OCI-LY7 (cell line): ENCODE measurements at regions not wholly inside any gene's neighbourhood (a gene's known extent, or its start where the extent isn't known, plus 50 kb on each side); places are given as distances from the start of the nearest gene placed in this dataset.
"Not testable (repeated sequence)": the region's sequence is repeated elsewhere in the genome, so short reads cannot be mapped to it uniquely, and the experiment has no call there.

Experiments used
- BruUV-seq: library from RNA; stranded (reverse); fragments of 400-500 nt; replicated peaks from 2 replicates; lab custom pipeline; 2021; lab: Mats Ljungman, UMichigan
- CTCF ChIA-PET: fragments of 300-600 bp; sonication (Branson Sonifier 250); formaldehyde crosslinking; loops from one replicate; lab custom pipeline; 2022; ENCODE audit warnings: antibody characterized with exemption; ENCODE audit not compliant: unreplicated experiment; lab: Charles Lee
- POLR2A ChIA-PET: fragments of 300-600 bp; sonication (Branson Sonifier 250); formaldehyde crosslinking; loops from one replicate; lab custom pipeline; 2022; ENCODE audit warnings: antibody characterized with exemption; lab: Charles Lee
- DNase-seq: peaks from one replicate; pipeline ENCODE4 v3.0.0-alpha.2; 2015; ENCODE audit warnings: low spot score
- H2AFZ ChIP-seq: fragments of 200-600 bp; sonication (generic), shearing (Covaris generic); 2 replicates; pipeline ENCODE4 v1.6.1; 2014; ENCODE audit warnings: mild to moderate bottlenecking, antibody characterized with exemption, low read length, moderate library complexity
- H3K27ac ChIP-seq: fragments of 200-600 bp; sonication (generic); 2 replicates; pipeline ENCODE4 v1.5.1; 2014; ENCODE audit warnings: mixed run types, low read depth, mild to moderate bottlenecking, moderate library complexity, low read length, inconsistent platforms; ENCODE audit not compliant: poor library complexity, severe bottlenecking
- H3K36me3 ChIP-seq: fragments of 200-600 bp; sonication (generic); 2 replicates; pipeline ENCODE4 v1.6.1; 2014; ENCODE audit warnings: mild to moderate bottlenecking, antibody characterized with exemption, low read length, moderate library complexity, mixed read lengths; ENCODE audit not compliant: insufficient read depth
- H3K4me1 ChIP-seq: fragments of 200-600 bp; sonication (generic); 2 replicates; pipeline ENCODE4 v1.5.1; 2014; ENCODE audit warnings: mild to moderate bottlenecking, low read length; ENCODE audit not compliant: insufficient read depth, poor library complexity, severe bottlenecking
- H3K4me2 ChIP-seq: fragments of 200-600 bp; sonication (generic); 2 replicates; pipeline ENCODE4 v1.6.1; 2014; ENCODE audit warnings: mild to moderate bottlenecking, low read length
- H3K4me3 ChIP-seq: fragments of 200-600 bp; sonication (generic); 2 replicates; pipeline ENCODE4 v1.5.1; 2014; ENCODE audit warnings: mild to moderate bottlenecking, low read depth, low read length; ENCODE audit not compliant: poor library complexity, severe bottlenecking
- H3K79me2 ChIP-seq: fragments of 200-600 bp; sonication (generic); 2 replicates; pipeline ENCODE4 v1.6.1; 2016; ENCODE audit warnings: low read depth, mild to moderate bottlenecking, low read length, moderate library complexity, mixed read lengths; ENCODE audit not compliant: insufficient read depth
- H3K9me2 ChIP-seq: fragments of 200-600 bp; sonication (generic); 2 replicates; pipeline ENCODE4 v1.6.1; 2016; ENCODE audit warnings: mild to moderate bottlenecking, low read length, mixed read lengths; ENCODE audit not compliant: insufficient read depth
- H3K9me3 ChIP-seq: fragments of 200-600 bp; sonication (generic); 2 replicates; pipeline ENCODE4 v1.6.1; 2014; ENCODE audit warnings: mild to moderate bottlenecking, mixed run types, low read length, mixed read lengths
- H4K20me1 ChIP-seq: fragments of 200-600 bp; sonication (generic); 2 replicates; pipeline ENCODE4 v1.6.1; 2014; ENCODE audit warnings: mild to moderate bottlenecking, antibody characterized with exemption, low read length, moderate library complexity, mixed read lengths; ENCODE audit not compliant: insufficient read depth
- CTCF ChIP-seq: fragments of 200-600 bp; sonication (generic); conservative IDR thresholded peaks from 2 replicates; pipeline ENCODE4 v1.5.1; 2014; ENCODE audit warnings: mild to moderate bottlenecking, antibody characterized with exemption, low read length, moderate library complexity, mixed read lengths
- EZH2phosphoT487 ChIP-seq: fragments of 200-600 bp; sonication (generic); IDR thresholded peaks from 2 replicates; pipeline ENCODE4 v1.6.1; 2018; ENCODE audit warnings: low read depth, borderline replicate concordance, mild to moderate bottlenecking, mixed run types, antibody characterized with exemption, low read length, moderate library complexity, mixed read lengths
- intact Hi-C: fragments of 100-400 bp; cut with micrococcal nuclease; formaldehyde crosslinking; loops from one replicate; pipeline ENCODE4 v1.10.0; 2022; ENCODE audit not compliant: unreplicated experiment

- no peaks in the 10 kb centered on the region for H3K36me3 ChIP-seq
- intact Hi-C loops: no loop called here
- BruUV-seq: no TSS peak
- POLR2A ChIA-PET: interaction anchor here (0.6 to 1.5 kb wide), 6 partner anchors 10 to 241 kb away, joined by 3 to 10 read pairs (median 3); no protein-coding TSS in a partner anchor
- H3K9me2 ChIP-seq: no peaks in the 10 kb centered on the region
- H3K9me3 ChIP-seq: no peaks in the 10 kb centered on the region
- no peak for DNase-seq
- no peak overlapping the region for H3K4me3 ChIP-seq
- CTCF ChIA-PET: no interaction called here
- no peak overlapping the region for H3K4me2 ChIP-seq
- no peaks in the 10 kb centered on the region for H3K4me1 ChIP-seq
- no peak overlapping the region for H3K27ac ChIP-seq
- no peaks in the 10 kb centered on the region for H3K79me2 ChIP-seq
- no peaks in the 10 kb centered on the region for H4K20me1 ChIP-seq
- no peak overlapping the region for H2AFZ ChIP-seq
- TF ChIP-seq CTCF: no peak
- TF ChIP-seq EZH2phosphoT487: no peak
Observed at GRCh38 chr20:53671370-53671769, 77.7 kb upstream of the ZNF217 start.

- H4K20me1 ChIP-seq, H3K36me3 ChIP-seq, CTCF ChIA-PET, H3K4me2 ChIP-seq, H2AFZ ChIP-seq, H3K27ac ChIP-seq, H3K9me3 ChIP-seq, intact Hi-C loops, H3K79me2 ChIP-seq, BruUV-seq, H3K4me1 ChIP-seq, H3K4me3 ChIP-seq, H3K9me2 ChIP-seq, DNase-seq: not testable (repeated sequence)
- POLR2A ChIA-PET: interaction anchor here (0.7 to 1.2 kb wide), 7 partner anchors 9 to 228 kb away, joined by 3 to 4 read pairs (median 3); no protein-coding TSS in a partner anchor
Observed at GRCh38 chr20:53669517-53670313, 76.1 kb upstream of the ZNF217 start.

GRCh38 chr20:53668992-53669391 is 75.4 kb upstream of the ZNF217 start:
- intact Hi-C loops: no loop called here
- Histone ChIP-seq H3K4me3 (no peak overlapping the region), H4K20me1 (no peaks in the 10 kb centered on the region), H3K79me2 (no peaks in the 10 kb centered on the region), H3K36me3 (no peaks in the 10 kb centered on the region), H2AFZ (no peak overlapping the region), H3K9me3 (no peaks in the 10 kb centered on the region), H3K27ac (no peak overlapping the region), H3K4me2 (no peak overlapping the region), H3K4me1 (peaks cover 5% of the 10 kb centered on the region), H3K9me2 (no peaks in the 10 kb centered on the region)
- ChIA-PET CTCF (no interaction called here), POLR2A (interaction anchor here (0.7 to 1.2 kb wide), 7 partner anchors 10 to 229 kb away, joined by 3 to 4 read pairs (median 3); no protein-coding TSS in a partner anchor)
- no peak for DNase-seq
- TF ChIP-seq CTCF (no peak), EZH2phosphoT487 (no peak)
- no TSS peak for BruUV-seq
